ENCODE measurements at regions not wholly inside any gene's neighbourhood (a gene's known extent, or its start where the extent isn't known, plus 50 kb on each side); places are given as distances from the start of the nearest gene placed in this dataset.

- TF ChIP-seq, protein P1, sequence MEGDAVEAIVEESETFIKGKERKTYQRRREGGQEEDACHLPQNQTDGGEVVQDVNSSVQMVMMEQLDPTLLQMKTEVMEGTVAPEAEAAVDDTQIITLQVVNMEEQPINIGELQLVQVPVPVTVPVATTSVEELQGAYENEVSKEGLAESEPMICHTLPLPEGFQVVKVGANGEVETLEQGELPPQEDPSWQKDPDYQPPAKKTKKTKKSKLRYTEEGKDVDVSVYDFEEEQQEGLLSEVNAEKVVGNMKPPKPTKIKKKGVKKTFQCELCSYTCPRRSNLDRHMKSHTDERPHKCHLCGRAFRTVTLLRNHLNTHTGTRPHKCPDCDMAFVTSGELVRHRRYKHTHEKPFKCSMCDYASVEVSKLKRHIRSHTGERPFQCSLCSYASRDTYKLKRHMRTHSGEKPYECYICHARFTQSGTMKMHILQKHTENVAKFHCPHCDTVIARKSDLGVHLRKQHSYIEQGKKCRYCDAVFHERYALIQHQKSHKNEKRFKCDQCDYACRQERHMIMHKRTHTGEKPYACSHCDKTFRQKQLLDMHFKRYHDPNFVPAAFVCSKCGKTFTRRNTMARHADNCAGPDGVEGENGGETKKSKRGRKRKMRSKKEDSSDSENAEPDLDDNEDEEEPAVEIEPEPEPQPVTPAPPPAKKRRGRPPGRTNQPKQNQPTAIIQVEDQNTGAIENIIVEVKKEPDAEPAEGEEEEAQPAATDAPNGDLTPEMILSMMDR (IDR thresholded peaks at IDR 0.05): no peak
- TF ChIP-seq POLR2AphosphoS5 (IDR thresholded peaks at IDR 0.05) (no peak), POLR2A (IDR thresholded peaks at IDR 0.05) (no peak)
Measured at GRCh38 chr11:104556606-104557301, 341.5 kb downstream of the CASP12 start.

Measured in upper lobe of left lung (tissue), 4 donors.